Sigmoid colon (tissue), 6 donors: ENCODE measurements at regions not wholly inside any gene's neighbourhood (a gene's known extent, or its start where the extent isn't known, plus 50 kb on each side); places are given as distances from the start of the nearest gene placed in this dataset.

ENCODE experiments used
- DNase-seq: peaks from one replicate; pipeline ENCODE4 v3.0.0-alpha.2; 2019
- H3K27ac ChIP-seq, 4 donors: fragments of 200-600 bp; sonication (generic); one replicate each; pipeline ENCODE4 v1.5.1; 2016 to 2019; ENCODE audit warnings: mild to moderate bottlenecking in 1 of 4
- H3K27me3 ChIP-seq, 3 donors: fragments of 200-600 bp; sonication (generic); one replicate each; pipeline ENCODE4 v1.5.1; 2019; ENCODE audit warnings: mild to moderate bottlenecking in 1 of 3
- H3K36me3 ChIP-seq, 4 donors: fragments of 200-600 bp; sonication (generic); one replicate each; pipeline ENCODE4 v1.5.1; 2016 to 2019
- H3K4me1 ChIP-seq, 4 donors: fragments of 200-600 bp; sonication (generic); one replicate each; pipeline ENCODE4 v1.5.1; 2017 to 2019
- H3K4me3 ChIP-seq, 4 donors: fragments of 200-600 bp; sonication (generic); one replicate each; pipeline ENCODE4 v1.5.1; 2017 to 2019; ENCODE audit warnings: mild to moderate bottlenecking in 2 of 4, moderate library complexity in 1 of 4
- H3K9me3 ChIP-seq, 4 donors: fragments of 200-600 bp in 3 of 4; sonication (generic) in 3 of 4; one replicate each; pipeline versions ENCODE4 v1.5.1 to v1.6.1; 2013 to 2019
- CTCF ChIP-seq, 4 experiments: fragments of 450-650 bp in 3 of 4; fragments of 200-600 bp in 1 of 4; IDR thresholded peaks; one replicate each; pipeline ENCODE4 v1.5.1; 2016 to 2019; ENCODE audit warnings: antibody characterized with exemption in 4 of 4, mild to moderate bottlenecking in 3 of 4, moderate library complexity in 2 of 4
- EP300 ChIP-seq, 4 donors: sonication (generic); formaldehyde crosslinking; IDR thresholded peaks; one replicate each; pipeline ENCODE4 v1.6.1; 2017; ENCODE audit warnings: antibody characterized with exemption in 4 of 4
- POLR2A ChIP-seq, 2 donors: fragments of 450-650 bp; IDR thresholded peaks; one replicate each; pipeline ENCODE4 v1.6.1; 2016; ENCODE audit warnings: antibody characterized with exemption in 2 of 2, mild to moderate bottlenecking in 2 of 2, moderate library complexity in 2 of 2
- POLR2AphosphoS5 ChIP-seq, 4 donors: sonication (generic); formaldehyde crosslinking; IDR thresholded peaks; one replicate each; pipeline ENCODE4 v1.6.1; 2017; ENCODE audit warnings: antibody characterized with exemption in 4 of 4
- WGBS, 2 donors: extraction: QIAGEN DNeasy Blood & Tissue Kit; methylation state at CpG; one replicate each; pipeline ENCODE4 v1.1.7; 2013; 5-methylcytosine and 5-hydroxymethylcytosine counted together
- intact Hi-C: fragments of 100-400 bp; cut with DNase I; formaldehyde crosslinking; loops from one replicate; pipeline ENCODE4 v1.15.1; 2023
- donor health status: healthy with polysubstance abuse.
- donor health status: healthy.

GRCh38 chr1:221408117-221408803 lies 333.6 kb downstream of the DUSP10 start:
- WGBS, 2 donors: 56 to 67% methylated on average over 7 of the region's 7 CpGs
- no peak for DNase-seq
- Histone ChIP-seq H3K36me3 (no peaks in the 10 kb centered on the region), H3K27ac (no peak overlapping the region), H3K4me1 (no peaks in the 10 kb centered on the region), H3K27me3 (no peaks in the 10 kb centered on the region), H3K4me3 (no peak overlapping the region), H3K9me3 (no peaks in the 10 kb centered on the region)
- no peak for TF ChIP-seq POLR2AphosphoS5 (IDR thresholded peaks at IDR 0.05)
- TF ChIP-seq EP300 (IDR thresholded peaks at IDR 0.05): no peak
- TF ChIP-seq POLR2A (IDR thresholded peaks at IDR 0.05): no peak
- TF ChIP-seq CTCF (IDR thresholded peaks at IDR 0.05): no peak
- intact Hi-C loops: no loop called here

GRCh38 chr1:221411283-221411682 lies 330.6 kb downstream of the DUSP10 start:
- H3K9me3 ChIP-seq: no peaks in the 10 kb centered on the region
- no peak for DNase-seq
- H3K27ac ChIP-seq: no peak overlapping the region
- no peak for TF ChIP-seq POLR2A (IDR thresholded peaks at IDR 0.05)
- no peak overlapping the region for H3K4me3 ChIP-seq
- WGBS, 2 donors: 79 to 85% methylated on average over 3 of the region's 3 CpGs
- H3K36me3 ChIP-seq: no peaks in the 10 kb centered on the region
- no peaks in the 10 kb centered on the region for H3K27me3 ChIP-seq
- H3K4me1 ChIP-seq: no peaks in the 10 kb centered on the region
- intact Hi-C loops: no loop called here

GRCh38 chr1:221414772-221415539 lies 326.9 kb downstream of the DUSP10 start:
- intact Hi-C loops: no loop called here
- Histone ChIP-seq H3K9me3 (no peaks in the 10 kb centered on the region), H3K27me3 (no peaks in the 10 kb centered on the region), H3K36me3 (no peaks in the 10 kb centered on the region), H3K27ac (no peak overlapping the region), H3K4me3 (no peak overlapping the region), H3K4me1 (peaks cover 0 to 13% (median 12%) of the 10 kb centered on the region in 4 donors)
- no peak for DNase-seq
- WGBS, 2 donors: 48 to 73% methylated on average over 8 of the region's 8 CpGs
- TF ChIP-seq POLR2AphosphoS5 (IDR thresholded peaks at IDR 0.05): no peak
- no peak for TF ChIP-seq CTCF (IDR thresholded peaks at IDR 0.05)
- TF ChIP-seq POLR2A (IDR thresholded peaks at IDR 0.05): no peak
- TF ChIP-seq EP300 (IDR thresholded peaks at IDR 0.05): no peak

- DNase-seq: no peak
- peaks cover 0 to 16% (median 13%) of the 10 kb centered on the region in 4 donors for H3K4me1 ChIP-seq
- TF ChIP-seq CTCF (IDR thresholded peaks at IDR 0.05) (no peak), EP300 (IDR thresholded peaks at IDR 0.05) (no peak), POLR2A (IDR thresholded peaks at IDR 0.05) (no peak), POLR2AphosphoS5 (IDR thresholded peaks at IDR 0.05) (no peak)
- no peak overlapping the region for H3K27ac ChIP-seq
- WGBS, 2 donors: 23 to 64% methylated on average over 1 of the region's 1 CpG
- H3K27me3 ChIP-seq: no peaks in the 10 kb centered on the region
- H3K4me3 ChIP-seq: no peak overlapping the region
- no peaks in the 10 kb centered on the region for H3K9me3 ChIP-seq
- H3K36me3 ChIP-seq: no peaks in the 10 kb centered on the region
- intact Hi-C loops: no loop called here
Measured at GRCh38 chr1:221415651-221416050, 326.2 kb downstream of the DUSP10 start.

GRCh38 chr1:221416142-221416541 lies 325.7 kb downstream of the DUSP10 start:
- Histone ChIP-seq H3K27ac (no peak overlapping the region), H3K36me3 (no peaks in the 10 kb centered on the region), H3K4me3 (no peak overlapping the region), H3K9me3 (no peaks in the 10 kb centered on the region), H3K27me3 (no peaks in the 10 kb centered on the region), H3K4me1 (peaks cover 0 to 16% (median 13%) of the 10 kb centered on the region in 4 donors)
- WGBS, 2 donors: 86 to 92% methylated on average over 4 of the region's 4 CpGs
- no peak for TF ChIP-seq CTCF (IDR thresholded peaks at IDR 0.05)
- TF ChIP-seq EP300 (IDR thresholded peaks at IDR 0.05): no peak
- TF ChIP-seq POLR2AphosphoS5 (IDR thresholded peaks at IDR 0.05): no peak
- DNase-seq: no peak
- intact Hi-C loops: no loop called here
